ENCODE measurements at regions not wholly inside any gene's neighbourhood (a gene's known extent, or its start where the extent isn't known, plus 50 kb on each side); places are given as distances from the start of the nearest gene placed in this dataset.

GRCh38 chr14:49989966-49990365, 97.1 kb downstream of the ARF6 start:
- no peaks in the 10 kb centered on the region for H3K9me3 ChIP-seq
- H3K4me3 ChIP-seq (ENCODE audit: low read depth in 1 of 2, low read length in 1 of 2): no peak overlapping the region
- TF ChIP-seq CTCF (IDR thresholded peaks at IDR 0.05): no peak
- no peaks in the 10 kb centered on the region for H3K27me3 ChIP-seq
- no peaks in the 10 kb centered on the region for H3K4me1 ChIP-seq (ENCODE audit: control insufficient read depth in 1 of 2, insufficient read depth in 1 of 2, low read depth in 1 of 2, low read length in 1 of 2)
- no peaks in the 10 kb centered on the region for H3K36me3 ChIP-seq
- H3K27ac ChIP-seq: no peak overlapping the region

DNA sequence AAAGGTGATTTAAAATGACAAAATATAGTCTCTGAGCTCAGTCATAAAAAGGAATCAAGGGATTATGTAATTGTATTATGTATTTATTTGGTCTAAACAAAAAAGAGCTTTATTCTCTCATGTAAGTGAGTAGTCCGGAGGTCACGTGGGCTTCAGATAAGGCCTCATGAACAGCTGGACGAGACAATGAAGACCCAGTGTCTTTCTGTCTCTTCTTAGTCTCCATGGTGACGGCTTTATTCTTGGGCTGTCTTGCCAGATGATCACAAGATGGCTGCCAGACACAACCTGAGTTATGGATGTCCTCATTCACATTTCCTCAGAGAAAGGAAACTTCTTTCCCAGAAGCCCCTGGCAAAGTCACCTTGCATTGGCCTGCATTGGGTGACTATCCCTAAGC, 98.6 kb downstream of the ARF6 start:
- no peaks in the 10 kb centered on the region for H3K4me1 ChIP-seq (ENCODE audit: control insufficient read depth in 1 of 2, insufficient read depth in 1 of 2, low read depth in 1 of 2, low read length in 1 of 2)
- no peak overlapping the region for H3K4me3 ChIP-seq (ENCODE audit: low read depth in 1 of 2, low read length in 1 of 2)
- no peaks in the 10 kb centered on the region for H3K9me3 ChIP-seq
- no peak for TF ChIP-seq CTCF (IDR thresholded peaks at IDR 0.05)
- no peak overlapping the region for H3K27ac ChIP-seq
- H3K36me3 ChIP-seq: no peaks in the 10 kb centered on the region
- no peaks in the 10 kb centered on the region for H3K27me3 ChIP-seq

DNA sequence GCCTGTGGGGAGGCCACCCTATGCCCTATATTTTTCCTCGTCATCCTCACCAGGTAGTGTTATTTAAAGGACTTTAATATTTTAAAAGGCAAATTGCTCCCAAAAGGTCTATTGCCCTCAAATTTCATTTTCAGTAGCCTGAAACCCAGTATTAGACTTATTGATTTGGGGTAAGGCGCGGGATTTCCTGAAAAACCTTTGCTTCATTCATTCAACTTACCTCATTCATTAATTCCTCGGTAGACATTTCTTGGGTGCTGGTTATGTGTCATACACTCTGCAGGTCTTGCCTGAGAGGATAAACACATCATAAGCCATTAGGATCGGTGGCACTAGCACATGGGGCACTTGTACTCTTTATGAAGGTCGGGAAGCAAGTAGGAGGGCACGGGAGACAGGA, 99.2 kb downstream of the ARF6 start:
- Histone ChIP-seq H3K9me3 (no peaks in the 10 kb centered on the region), H3K27me3 (no peaks in the 10 kb centered on the region), H3K4me1 (ENCODE audit: control insufficient read depth in 1 of 2, insufficient read depth in 1 of 2, low read depth in 1 of 2, low read length in 1 of 2) (no peaks in the 10 kb centered on the region), H3K4me3 (ENCODE audit: low read depth in 1 of 2, low read length in 1 of 2) (no peak overlapping the region), H3K27ac (no peak overlapping the region), H3K36me3 (no peaks in the 10 kb centered on the region)
- TF ChIP-seq CTCF (IDR thresholded peaks at IDR 0.05): no peak

GRCh38 chr14:49992448-49992847, 99.6 kb downstream of the ARF6 start:
- no peaks in the 10 kb centered on the region for H3K4me1 ChIP-seq (ENCODE audit: control insufficient read depth in 1 of 2, insufficient read depth in 1 of 2, low read depth in 1 of 2, low read length in 1 of 2)
- H3K36me3 ChIP-seq: no peaks in the 10 kb centered on the region
- no peak overlapping the region for H3K4me3 ChIP-seq (ENCODE audit: low read depth in 1 of 2, low read length in 1 of 2)
- no peaks in the 10 kb centered on the region for H3K27me3 ChIP-seq
- no peak overlapping the region for H3K27ac ChIP-seq
- H3K9me3 ChIP-seq: no peaks in the 10 kb centered on the region
- TF ChIP-seq CTCF (IDR thresholded peaks at IDR 0.05): no peak

- no peak for TF ChIP-seq CTCF (IDR thresholded peaks at IDR 0.05)
- Histone ChIP-seq H3K36me3 (no peaks in the 10 kb centered on the region), H3K4me3 (ENCODE audit: low read depth in 1 of 2, low read length in 1 of 2) (no peak overlapping the region), H3K27me3 (no peaks in the 10 kb centered on the region), H3K9me3 (no peaks in the 10 kb centered on the region), H3K27ac (no peak overlapping the region), H3K4me1 (ENCODE audit: control insufficient read depth in 1 of 2, insufficient read depth in 1 of 2, low read depth in 1 of 2, low read length in 1 of 2) (no peaks in the 10 kb centered on the region)
Observed at GRCh38 chr14:49992901-49993339, 100.0 kb downstream of the ARF6 start.

DNA sequence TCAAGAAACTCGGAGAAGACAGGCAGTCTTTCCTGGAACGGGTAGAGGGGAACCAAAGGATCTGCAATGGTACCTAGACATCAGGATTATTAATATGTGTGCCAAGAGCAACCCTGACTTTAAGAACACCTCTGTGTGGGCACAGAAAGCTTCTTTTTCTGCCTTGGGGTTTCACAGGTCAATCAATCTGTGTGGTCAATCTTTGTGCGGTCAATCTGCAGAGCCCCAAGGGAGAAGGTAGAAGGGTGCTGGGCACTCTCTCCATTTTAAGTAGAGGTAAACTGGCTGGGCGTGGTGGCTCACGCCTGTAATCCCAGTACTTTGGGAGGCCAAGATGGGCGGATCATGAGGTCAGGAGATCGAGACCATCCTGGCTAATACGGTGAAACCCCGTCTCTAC, 100.7 kb downstream of the ARF6 start:
- Histone ChIP-seq H3K27me3 (no peaks in the 10 kb centered on the region), H3K9me3 (no peaks in the 10 kb centered on the region), H3K36me3 (no peaks in the 10 kb centered on the region), H3K4me3 (ENCODE audit: low read depth in 1 of 2, low read length in 1 of 2) (no peak overlapping the region), H3K27ac (no peak overlapping the region), H3K4me1 (ENCODE audit: control insufficient read depth in 1 of 2, insufficient read depth in 1 of 2, low read depth in 1 of 2, low read length in 1 of 2) (no peaks in the 10 kb centered on the region)
- no peak for TF ChIP-seq CTCF (IDR thresholded peaks at IDR 0.05)

Data from neutrophil (primary cell).